ENCODE measurements at regions not wholly inside any gene's neighbourhood (a gene's known extent, or its start where the extent isn't known, plus 50 kb on each side); places are given as distances from the start of the nearest gene placed in this dataset.

- no peak for TF ChIP-seq POLR2AphosphoS5 (IDR thresholded peaks at IDR 0.05; ENCODE audit: low read depth)
- no peak for TF ChIP-seq CTCF (IDR thresholded peaks at IDR 0.05; ENCODE audit: insufficient read depth, low read length)
- no peak for TF ChIP-seq REST (IDR thresholded peaks at IDR 0.05; ENCODE audit: insufficient replicate concordance, low read depth)
- no peak for TF ChIP-seq SPI1 (IDR thresholded peaks at IDR 0.05; ENCODE audit: borderline replicate concordance, low read depth)
- TF ChIP-seq GABPA (IDR thresholded peaks at IDR 0.05; ENCODE audit: low read depth) = no peak
These were observed 409.4 kb upstream of the ETAA1 start for GRCh38 chr2:66987733-66988132.
